ENCODE measurements at regions not wholly inside any gene's neighbourhood (a gene's known extent, or its start where the extent isn't known, plus 50 kb on each side); places are given as distances from the start of the nearest gene placed in this dataset.

- in situ Hi-C loops (cut with MboI; ENCODE audit: low sequenced_read_pairs), result no loop called here
These were observed 85.6 kb upstream of the ACP3 start for GRCh38 chr3:132231633-132232032.

DNA sequence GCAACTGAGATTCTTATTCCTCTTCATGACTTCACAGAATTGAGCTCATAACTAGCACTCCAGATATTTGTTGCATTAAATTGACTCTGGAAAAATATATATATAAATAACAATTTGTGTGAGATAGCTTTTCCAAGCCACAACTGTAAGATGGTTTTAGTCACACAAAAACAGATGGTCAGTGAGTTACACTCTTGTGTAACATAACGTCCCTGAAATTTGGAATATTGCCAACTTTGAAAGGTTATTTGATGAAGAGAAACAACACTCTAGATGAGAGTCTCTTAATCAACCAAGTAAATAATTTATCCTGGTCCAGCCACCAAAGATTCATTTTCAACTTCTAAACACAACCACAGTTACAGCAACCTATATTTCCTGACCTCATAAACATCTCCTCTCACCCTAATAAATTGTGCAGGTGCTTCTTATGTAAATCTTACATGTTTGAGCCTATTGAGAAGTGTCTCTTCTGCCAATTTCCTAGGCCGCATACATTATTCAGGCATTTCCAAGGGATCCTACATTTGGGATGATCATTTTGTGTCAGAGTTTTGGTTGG lies 84.9 kb upstream of the ACP3 start:
- in situ Hi-C loops (cut with MboI; ENCODE audit: low sequenced_read_pairs), result no loop called here

DNA sequence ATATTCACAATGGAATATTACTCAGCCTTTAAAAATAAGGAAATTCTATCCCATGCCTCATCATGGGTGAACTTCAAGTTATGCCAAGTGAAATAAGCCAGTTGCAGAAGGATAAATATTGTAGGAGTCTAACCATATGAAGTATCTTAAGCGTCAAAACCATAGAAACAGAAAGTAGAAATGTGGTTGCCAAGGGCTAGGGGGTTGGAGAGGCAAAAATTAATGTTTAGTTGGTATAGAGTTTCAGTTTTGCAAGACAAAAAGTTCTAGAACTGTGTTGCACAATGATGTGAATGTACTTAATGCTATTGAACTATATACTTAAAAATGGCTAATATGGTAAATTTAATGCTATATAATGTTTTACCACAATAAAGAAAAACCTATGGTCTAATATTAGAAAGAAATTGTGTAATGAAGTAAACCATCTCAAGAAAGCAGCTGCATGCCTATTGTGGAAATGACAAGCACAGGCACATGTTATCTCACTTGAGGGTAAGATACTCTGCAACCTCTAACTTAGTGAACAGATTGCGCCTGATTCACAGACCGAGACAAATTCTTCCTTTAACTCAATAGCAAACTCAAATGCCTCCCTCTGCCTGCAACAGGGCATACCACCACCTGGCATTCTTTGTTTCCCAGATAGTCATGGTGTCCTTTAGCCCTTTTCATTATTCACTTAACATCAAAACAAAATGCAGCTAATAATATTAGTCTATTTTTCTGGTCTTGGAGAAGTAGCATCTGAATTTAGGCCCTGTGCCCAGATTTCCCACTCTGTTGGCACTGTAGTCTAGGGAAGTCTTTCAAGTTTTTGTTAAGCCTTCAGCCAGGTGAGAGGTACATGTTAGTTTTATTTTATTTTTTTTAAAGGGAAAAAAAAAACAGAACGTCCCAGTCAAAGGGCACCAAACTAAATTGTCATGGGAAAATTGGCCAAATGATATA lies 80.2 kb upstream of the ACP3 start:
- in situ Hi-C loops (cut with MboI; ENCODE audit: low sequenced_read_pairs), result no loop called here

GRCh38 chr3:132237652-132238032 lies 79.6 kb upstream of the ACP3 start:
- in situ Hi-C loops (cut with MboI; ENCODE audit: low sequenced_read_pairs), result no loop called here

DNA sequence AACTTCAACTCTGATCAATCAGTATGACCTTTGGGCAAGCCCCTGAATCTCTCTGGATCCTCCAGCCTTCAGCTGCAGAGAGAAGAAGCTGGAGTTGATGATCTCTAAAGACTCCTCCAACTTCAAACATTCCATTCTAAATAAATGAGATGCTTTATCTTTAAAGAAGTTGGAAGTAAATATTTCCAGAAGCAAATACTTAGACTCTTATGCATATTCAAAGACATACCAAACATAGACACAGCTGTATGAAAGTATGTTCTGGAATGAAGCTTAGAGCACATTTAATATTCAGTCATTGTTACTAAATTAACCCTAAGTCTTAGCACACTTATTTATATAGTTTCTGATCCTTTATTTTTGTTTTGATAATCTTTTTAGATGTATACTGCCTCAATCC lies 77.6 kb upstream of the ACP3 start:
- in situ Hi-C loops (cut with MboI; ENCODE audit: low sequenced_read_pairs), result no loop called here

- in situ Hi-C loops (cut with MboI; ENCODE audit: low sequenced_read_pairs), result no loop called here
These were observed 75.3 kb upstream of the ACP3 start for GRCh38 chr3:132241776-132242514.

DNA sequence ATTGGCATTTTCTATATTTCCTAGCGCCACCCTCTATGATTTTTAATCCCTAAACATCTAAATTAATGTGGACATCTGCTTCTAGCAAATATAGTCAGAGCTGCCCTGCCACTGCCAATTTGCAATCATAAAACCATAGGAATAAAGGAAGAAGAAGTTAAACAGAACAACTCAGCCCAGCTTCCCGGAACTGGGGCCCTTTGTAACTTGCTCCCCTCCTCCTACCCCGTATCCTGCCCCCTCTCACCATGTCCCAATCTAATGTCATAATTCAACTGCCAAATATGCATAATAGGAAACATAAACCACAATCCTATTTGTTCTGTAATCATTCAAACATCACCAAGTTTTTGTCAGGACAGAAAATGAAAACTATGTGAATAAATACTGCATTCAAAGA lies 74.4 kb upstream of the ACP3 start:
- in situ Hi-C loops (cut with MboI; ENCODE audit: low sequenced_read_pairs), result no loop called here

- in situ Hi-C loops (cut with MboI; ENCODE audit: low sequenced_read_pairs), result no loop called here
These were observed 71.6 kb upstream of the ACP3 start for GRCh38 chr3:132245552-132246142.

- in situ Hi-C loops (cut with MboI; ENCODE audit: low sequenced_read_pairs), result no loop called here
These were observed 71.0 kb upstream of the ACP3 start for GRCh38 chr3:132246212-132246611.

DNA sequence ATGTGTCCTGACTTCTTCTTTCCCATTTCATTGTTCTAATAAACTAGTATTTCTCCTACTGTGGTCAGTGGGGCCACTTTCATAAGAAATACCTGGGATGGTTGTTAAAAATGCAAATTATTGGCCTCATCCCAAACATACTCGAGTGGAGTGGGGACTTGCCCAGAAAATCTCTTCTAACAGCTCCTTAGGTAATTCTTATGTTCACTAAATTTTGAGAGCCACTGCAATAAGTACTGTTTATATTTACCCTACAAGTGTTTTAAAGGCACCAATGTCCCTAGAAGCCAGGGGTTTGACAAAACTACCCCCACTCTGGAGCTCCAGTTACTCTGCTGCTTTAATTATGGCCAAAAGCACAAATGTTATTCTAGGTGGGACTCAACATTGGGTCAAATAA lies 70.0 kb upstream of the ACP3 start:
- in situ Hi-C loops (cut with MboI; ENCODE audit: low sequenced_read_pairs), result no loop called here

DNA sequence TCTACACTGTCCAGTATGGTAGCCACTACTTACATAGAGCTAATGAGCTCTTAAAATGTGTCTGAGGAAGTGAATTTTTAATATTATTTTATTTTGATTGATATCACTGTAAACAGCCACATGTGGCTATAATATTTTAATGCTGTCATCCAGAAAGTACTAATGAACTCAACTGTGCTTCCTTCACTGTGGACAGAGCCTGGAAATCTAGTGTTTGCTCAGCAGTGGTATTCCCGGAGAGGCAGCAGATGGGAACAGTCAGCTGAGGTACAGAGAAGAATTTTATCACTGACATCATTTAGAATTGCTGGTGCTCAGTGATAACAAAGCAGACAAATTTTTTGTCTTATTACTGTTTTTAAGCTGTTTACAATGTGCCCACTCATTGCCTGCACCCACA lies 68.7 kb upstream of the ACP3 start:
- in situ Hi-C loops (cut with MboI; ENCODE audit: low sequenced_read_pairs), result no loop called here

GRCh38 chr3:132253262-132253878 lies 63.8 kb upstream of the ACP3 start:
- in situ Hi-C loops (cut with MboI; ENCODE audit: low sequenced_read_pairs), result loop anchor here (25.0 kb wide), 1 partner anchor 384 kb away; no protein-coding TSS in a partner anchor

- in situ Hi-C loops (cut with MboI; ENCODE audit: low sequenced_read_pairs), result loop anchor here (25.0 kb wide), 1 partner anchor 383 kb away; no protein-coding TSS in a partner anchor
These were observed 63.0 kb upstream of the ACP3 start for GRCh38 chr3:132254076-132254755.

DNA sequence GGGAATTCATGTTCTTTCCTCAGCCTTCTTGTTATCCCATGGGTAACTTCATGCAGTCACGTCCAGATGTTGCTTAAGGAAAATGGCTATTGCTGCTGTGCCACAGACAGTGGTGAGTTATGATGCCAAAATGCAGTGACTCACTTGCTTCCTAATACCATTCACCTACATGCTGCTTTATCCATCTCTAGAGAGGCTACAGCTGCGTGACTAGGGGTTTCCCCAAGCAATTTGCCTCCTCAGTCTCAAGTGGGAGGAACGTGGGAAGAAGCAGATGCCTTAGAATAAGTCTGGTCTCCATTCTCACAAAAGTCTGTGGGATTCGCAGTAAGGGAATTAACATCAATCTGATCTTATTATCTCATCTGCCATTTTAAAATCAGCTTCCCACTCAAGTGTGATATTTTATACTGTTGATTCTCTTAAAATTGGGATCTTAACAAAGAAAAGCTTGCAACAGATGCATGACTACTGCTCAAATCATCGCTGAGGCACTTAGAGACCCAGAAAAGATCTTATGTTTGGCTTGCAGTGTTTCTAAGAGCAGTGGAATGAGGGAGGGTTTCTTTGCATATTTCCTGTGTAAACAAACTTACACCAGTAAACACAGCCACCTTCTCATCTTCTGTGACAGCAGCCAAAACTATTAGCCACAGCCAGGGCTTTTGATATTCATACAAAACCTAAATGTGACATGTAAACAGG lies 62.0 kb upstream of the ACP3 start:
- in situ Hi-C loops (cut with MboI; ENCODE audit: low sequenced_read_pairs), result loop anchor here (5.0 to 25.0 kb wide), 2 partner anchors 92 to 382 kb away; no protein-coding TSS in a partner anchor

- in situ Hi-C loops (cut with MboI; ENCODE audit: low sequenced_read_pairs), result loop anchor here (5.0 to 25.0 kb wide), 2 partner anchors 90 to 380 kb away; no protein-coding TSS in a partner anchor
These were observed 60.2 kb upstream of the ACP3 start for GRCh38 chr3:132256989-132257388.

DNA sequence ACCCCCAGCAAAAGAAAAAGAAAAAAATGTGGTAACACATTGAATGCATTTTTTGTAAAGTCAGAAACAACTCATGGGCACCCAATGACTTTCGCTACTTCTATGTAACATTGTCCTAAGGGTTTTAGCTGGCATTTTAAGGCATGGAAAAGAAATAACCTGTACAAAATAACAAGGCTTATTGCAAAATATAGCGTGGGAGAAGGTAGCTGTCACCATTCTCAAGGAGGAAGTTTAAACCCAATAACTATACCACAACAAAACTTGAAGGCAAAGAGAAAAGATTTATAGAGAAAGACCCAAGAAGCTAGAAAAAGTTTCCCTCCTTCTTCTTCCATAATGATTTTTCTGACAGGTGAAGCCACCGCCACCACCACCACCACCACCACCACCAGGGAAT lies 55.7 kb upstream of the ACP3 start:
- in situ Hi-C loops (cut with MboI; ENCODE audit: low sequenced_read_pairs), result loop anchor here (25.0 kb wide), 1 partner anchor 376 kb away; no protein-coding TSS in a partner anchor

DNA sequence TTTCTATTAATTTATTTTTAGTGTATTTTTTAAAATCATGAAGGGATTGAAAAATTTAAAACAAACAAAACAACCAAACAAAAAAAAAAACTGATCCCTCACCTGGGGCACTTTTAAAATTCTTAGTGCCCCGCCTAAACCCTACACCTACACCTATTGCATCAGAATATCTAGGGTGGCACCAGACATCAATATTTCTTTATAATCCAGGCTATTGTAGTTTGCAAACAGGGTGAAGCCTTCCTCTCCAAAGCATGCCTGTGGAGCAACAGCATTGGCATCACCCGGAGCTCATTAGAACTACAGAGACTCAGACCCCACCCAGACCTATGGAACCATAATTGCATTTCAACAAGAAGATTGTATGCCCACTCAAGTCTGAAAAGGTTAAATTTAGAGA lies 54.9 kb upstream of the ACP3 start:
- in situ Hi-C loops (cut with MboI; ENCODE audit: low sequenced_read_pairs), result loop anchor here (25.0 kb wide), 1 partner anchor 375 kb away; no protein-coding TSS in a partner anchor

DNA sequence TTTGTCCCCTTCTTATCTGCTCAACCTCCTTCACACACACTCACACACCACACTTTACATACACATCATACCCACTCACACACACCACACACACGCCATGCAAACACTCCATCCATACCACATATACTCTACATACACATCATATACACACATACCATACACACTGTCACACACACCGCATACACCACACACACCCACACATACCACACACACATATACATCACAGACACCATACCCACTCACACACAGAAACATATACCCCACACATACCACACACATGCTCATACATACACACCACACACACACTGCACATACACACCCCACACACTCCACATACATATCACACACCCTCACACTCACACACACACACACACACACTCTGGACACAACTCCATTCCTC lies 54.3 kb upstream of the ACP3 start:
- in situ Hi-C loops (cut with MboI; ENCODE audit: low sequenced_read_pairs), result loop anchor here (25.0 kb wide), 1 partner anchor 374 kb away; no protein-coding TSS in a partner anchor

GRCh38 chr3:132265028-132265427 lies 52.2 kb upstream of the ACP3 start:
- in situ Hi-C loops (cut with MboI; ENCODE audit: low sequenced_read_pairs), result loop anchor here (25.0 kb wide), 1 partner anchor 372 kb away; no protein-coding TSS in a partner anchor
